ENCODE measurements at regions not wholly inside any gene's neighbourhood (a gene's known extent, or its start where the extent isn't known, plus 50 kb on each side); places are given as distances from the start of the nearest gene placed in this dataset.

DNA sequence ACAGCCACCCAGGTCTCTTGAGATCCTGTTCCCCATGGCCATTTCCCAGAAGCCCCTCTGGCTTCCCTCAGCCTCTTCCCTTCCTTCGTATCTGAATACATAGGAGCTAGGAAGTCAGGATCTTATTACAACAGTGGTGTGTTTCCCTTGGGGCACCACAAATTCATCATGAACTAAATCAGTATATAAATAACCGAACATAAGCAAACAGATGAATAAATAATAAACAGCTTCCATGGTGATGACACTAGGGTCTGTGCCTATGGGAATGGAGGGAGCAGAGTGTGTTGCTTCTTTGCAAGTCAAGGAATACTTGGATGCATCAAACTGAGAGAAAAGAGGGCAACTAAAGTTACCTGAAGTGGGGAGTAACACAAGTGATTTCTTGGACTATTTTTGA is 527.6 kb downstream of the LMO7 start:
- no peaks in the 10 kb centered on the region for H3K4me1 ChIP-seq (ENCODE audit: low read length)
- no peak overlapping the region for H3K4me3 ChIP-seq (ENCODE audit: low read length)
- no peaks in the 10 kb centered on the region for H3K9me3 ChIP-seq (ENCODE audit: insufficient read depth, low read length)
- TF ChIP-seq EZH2phosphoT487 (IDR thresholded peaks at IDR 0.05; ENCODE audit: low read depth) = no peak
- TF ChIP-seq, protein P1, sequence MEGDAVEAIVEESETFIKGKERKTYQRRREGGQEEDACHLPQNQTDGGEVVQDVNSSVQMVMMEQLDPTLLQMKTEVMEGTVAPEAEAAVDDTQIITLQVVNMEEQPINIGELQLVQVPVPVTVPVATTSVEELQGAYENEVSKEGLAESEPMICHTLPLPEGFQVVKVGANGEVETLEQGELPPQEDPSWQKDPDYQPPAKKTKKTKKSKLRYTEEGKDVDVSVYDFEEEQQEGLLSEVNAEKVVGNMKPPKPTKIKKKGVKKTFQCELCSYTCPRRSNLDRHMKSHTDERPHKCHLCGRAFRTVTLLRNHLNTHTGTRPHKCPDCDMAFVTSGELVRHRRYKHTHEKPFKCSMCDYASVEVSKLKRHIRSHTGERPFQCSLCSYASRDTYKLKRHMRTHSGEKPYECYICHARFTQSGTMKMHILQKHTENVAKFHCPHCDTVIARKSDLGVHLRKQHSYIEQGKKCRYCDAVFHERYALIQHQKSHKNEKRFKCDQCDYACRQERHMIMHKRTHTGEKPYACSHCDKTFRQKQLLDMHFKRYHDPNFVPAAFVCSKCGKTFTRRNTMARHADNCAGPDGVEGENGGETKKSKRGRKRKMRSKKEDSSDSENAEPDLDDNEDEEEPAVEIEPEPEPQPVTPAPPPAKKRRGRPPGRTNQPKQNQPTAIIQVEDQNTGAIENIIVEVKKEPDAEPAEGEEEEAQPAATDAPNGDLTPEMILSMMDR (IDR thresholded peaks at IDR 0.05; ENCODE audit: low read depth, low read length) = no peak
- no peak overlapping the region for H3K27ac ChIP-seq (ENCODE audit: low read length)
- no peak overlapping the region for H2AFZ ChIP-seq (ENCODE audit: low read depth, low read length)
- no peaks in the 10 kb centered on the region for H3K79me2 ChIP-seq (ENCODE audit: low read length)
- no peak overlapping the region for H3K9ac ChIP-seq (ENCODE audit: low read length)
- H3K36me3 ChIP-seq (replicated peaks; ENCODE audit: low read depth, low read length) = no peaks in the 10 kb centered on the region
- H4K20me1 ChIP-seq (ENCODE audit: insufficient read depth, low read length) = no peaks in the 10 kb centered on the region
- no peak overlapping the region for H3K4me2 ChIP-seq (ENCODE audit: low read length)
- no peaks in the 10 kb centered on the region for H3K27me3 ChIP-seq (ENCODE audit: low read depth, low read length)

DNA sequence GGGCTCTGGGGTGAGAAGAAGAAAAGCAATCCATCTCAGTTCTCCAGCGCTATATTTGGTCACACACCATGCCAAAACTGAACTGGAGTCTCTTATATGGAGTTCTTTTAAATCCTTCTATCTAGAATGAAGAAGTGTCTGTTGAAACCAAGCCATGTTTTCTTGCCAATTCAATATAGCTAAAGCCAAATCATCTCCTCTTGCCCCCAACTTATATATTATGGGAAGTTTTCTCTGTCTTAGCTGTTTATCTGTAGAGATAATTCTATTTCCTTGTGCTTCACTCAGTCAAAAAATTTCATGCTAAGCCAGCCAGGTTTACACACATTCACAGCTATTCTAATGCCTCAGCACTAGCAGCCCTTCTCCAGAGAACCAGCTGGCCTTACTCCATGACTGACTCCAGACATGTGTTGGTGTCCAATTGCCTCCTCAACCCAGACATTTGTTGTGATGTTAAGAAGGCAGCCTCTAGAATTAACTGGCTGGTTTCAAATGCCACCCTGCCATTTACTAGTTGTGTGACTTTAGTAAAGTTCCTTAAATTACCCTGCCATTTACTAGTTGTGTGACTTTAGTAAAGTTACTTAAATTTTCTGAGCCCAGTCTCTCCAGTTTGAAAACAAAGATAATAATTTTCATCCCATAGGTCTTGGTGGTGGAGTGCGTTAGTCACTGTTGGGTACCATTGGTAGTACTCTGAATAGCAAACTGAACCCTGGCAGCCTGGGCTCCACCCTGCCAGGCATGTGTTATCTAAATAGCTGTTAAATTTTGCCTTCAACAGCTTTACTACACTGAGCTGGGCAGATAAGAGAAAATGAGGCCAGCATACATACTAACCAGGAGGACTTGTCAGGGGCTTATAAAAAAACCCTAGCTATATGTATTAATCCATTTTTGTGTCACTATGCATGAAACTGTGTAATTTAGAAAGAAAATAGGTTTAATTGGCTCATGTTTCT is 525.1 kb downstream of the LMO7 start:
- Histone ChIP-seq H3K9ac (ENCODE audit: low read length) (no peak overlapping the region), H3K27me3 (ENCODE audit: low read depth, low read length) (no peaks in the 10 kb centered on the region), H3K36me3 (replicated peaks; ENCODE audit: low read depth, low read length) (no peaks in the 10 kb centered on the region), H3K79me2 (ENCODE audit: low read length) (no peaks in the 10 kb centered on the region), H2AFZ (ENCODE audit: low read depth, low read length) (no peak overlapping the region), H4K20me1 (ENCODE audit: insufficient read depth, low read length) (no peaks in the 10 kb centered on the region), H3K9me3 (ENCODE audit: insufficient read depth, low read length) (no peaks in the 10 kb centered on the region), H3K4me1 (ENCODE audit: low read length) (no peaks in the 10 kb centered on the region), H3K27ac (ENCODE audit: low read length) (no peak overlapping the region), H3K4me2 (ENCODE audit: low read length) (no peak overlapping the region), H3K4me3 (ENCODE audit: low read length) (no peak overlapping the region)
- TF ChIP-seq, protein P1 (IDR thresholded peaks at IDR 0.05; ENCODE audit: low read depth, low read length) = no peak
- TF ChIP-seq EZH2phosphoT487 (IDR thresholded peaks at IDR 0.05; ENCODE audit: low read depth) = no peak

DNA sequence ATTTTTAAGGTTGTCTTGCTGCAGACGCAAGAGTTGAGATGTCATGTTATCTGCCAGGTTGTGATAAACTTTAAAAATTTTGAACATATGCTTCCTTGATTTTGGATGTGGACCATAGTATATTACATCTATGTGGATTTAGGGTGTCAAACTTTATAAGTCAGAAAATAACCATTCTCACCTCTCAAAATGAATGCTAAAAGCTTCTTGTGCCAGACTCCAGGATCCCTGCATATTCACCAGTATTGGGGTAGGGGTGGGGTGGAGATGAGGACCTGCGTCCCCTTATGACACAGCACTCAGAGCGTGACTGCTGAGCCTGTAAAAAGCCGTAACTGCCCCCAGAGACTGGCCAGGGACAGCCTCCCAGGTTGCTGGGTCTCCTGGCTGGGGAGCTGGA is 524.4 kb downstream of the LMO7 start:
- H3K27ac ChIP-seq (ENCODE audit: low read length) = no peak overlapping the region
- H3K4me3 ChIP-seq (ENCODE audit: low read length) = no peak overlapping the region
- no peaks in the 10 kb centered on the region for H3K79me2 ChIP-seq (ENCODE audit: low read length)

DNA sequence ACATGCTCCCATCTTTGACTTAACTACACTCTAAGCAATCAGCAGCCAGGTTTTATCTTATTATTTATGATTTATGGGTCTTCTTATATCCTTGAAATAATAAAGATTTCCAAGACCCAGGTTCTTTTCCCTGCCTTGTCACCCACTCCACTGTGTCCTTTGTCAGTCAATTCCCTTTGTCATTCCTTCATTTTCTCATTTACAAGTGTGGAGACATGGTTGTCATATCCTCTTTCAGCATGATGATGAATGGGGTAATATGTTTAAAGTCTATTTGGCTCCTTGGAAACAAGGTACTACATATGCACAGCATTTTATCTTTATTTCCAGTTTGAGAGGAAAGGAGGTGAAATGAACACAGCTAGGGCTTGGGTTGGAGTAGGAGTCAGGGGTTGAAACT is 521.8 kb downstream of the LMO7 start:
- no peak overlapping the region for H3K9ac ChIP-seq (ENCODE audit: low read length)
- H2AFZ ChIP-seq (ENCODE audit: low read depth, low read length) = no peak overlapping the region
- no peaks in the 10 kb centered on the region for H3K27me3 ChIP-seq (ENCODE audit: low read depth, low read length)
- no peaks in the 10 kb centered on the region for H3K9me3 ChIP-seq (ENCODE audit: insufficient read depth, low read length)
- H4K20me1 ChIP-seq (ENCODE audit: insufficient read depth, low read length) = no peaks in the 10 kb centered on the region
- no peaks in the 10 kb centered on the region for H3K36me3 ChIP-seq (replicated peaks; ENCODE audit: low read depth, low read length)
- TF ChIP-seq, protein P1 (IDR thresholded peaks at IDR 0.05; ENCODE audit: low read depth, low read length) = no peak
- TF ChIP-seq EZH2phosphoT487 (IDR thresholded peaks at IDR 0.05; ENCODE audit: low read depth) = no peak
- H3K79me2 ChIP-seq (ENCODE audit: low read length) = no peaks in the 10 kb centered on the region
- H3K4me3 ChIP-seq (ENCODE audit: low read length) = no peak overlapping the region
- H3K4me1 ChIP-seq (ENCODE audit: low read length) = no peaks in the 10 kb centered on the region
- no peak overlapping the region for H3K27ac ChIP-seq (ENCODE audit: low read length)
- H3K4me2 ChIP-seq (ENCODE audit: low read length) = no peak overlapping the region

More for the DNA sequence above, 524.4 kb downstream of the LMO7 start:
- Histone ChIP-seq H3K27me3 (ENCODE audit: low read depth, low read length) (no peaks in the 10 kb centered on the region), H3K4me2 (ENCODE audit: low read length) (no peak overlapping the region), H4K20me1 (ENCODE audit: insufficient read depth, low read length) (no peaks in the 10 kb centered on the region), H2AFZ (ENCODE audit: low read depth, low read length) (no peak overlapping the region), H3K9ac (ENCODE audit: low read length) (no peak overlapping the region), H3K9me3 (ENCODE audit: insufficient read depth, low read length) (no peaks in the 10 kb centered on the region), H3K36me3 (replicated peaks; ENCODE audit: low read depth, low read length) (no peaks in the 10 kb centered on the region), H3K4me1 (ENCODE audit: low read length) (no peaks in the 10 kb centered on the region)
- TF ChIP-seq, protein P1 (IDR thresholded peaks at IDR 0.05; ENCODE audit: low read depth, low read length) = no peak
- no peak for TF ChIP-seq EZH2phosphoT487 (IDR thresholded peaks at IDR 0.05; ENCODE audit: low read depth)
